Left cardiac atrium (tissue), 4 donors: ENCODE measurements at regions not wholly inside any gene's neighbourhood (a gene's known extent, or its start where the extent isn't known, plus 50 kb on each side); places are given as distances from the start of the nearest gene placed in this dataset.
A peak's percentile ranks its signal among the peaks of the same experiment; 100 is the strongest.

Source experiments
- ATAC-seq, 2 donors: fragments of 200-7000 bp; cut with Tn5 transposase; one replicate each; pipeline ENCODE4 v1.9.1; 2020; ENCODE audit warnings: mild to moderate bottlenecking in 2 of 2, moderate library complexity in 2 of 2
- DNase-seq: peaks from one replicate; pipeline ENCODE4 v3.0.0-alpha.2; 2020
- intact Hi-C, 2 donors: fragments of 100-400 bp; cut with DNase I; formaldehyde crosslinking; loops; one replicate each; pipeline versions ENCODE4 v1.14.1 to v1.15.1; 2022 to 2023
- donor health status: DM: no; HTN: yes; CAD: no.
- donor health status: DM: no; HTN: yes; CAD: no; lungs with severe emphysema.
- donor health status: DM: yes; HTN: yes; CAD: no.
- donor health status: Dilated cardiomyopathy.

DNA sequence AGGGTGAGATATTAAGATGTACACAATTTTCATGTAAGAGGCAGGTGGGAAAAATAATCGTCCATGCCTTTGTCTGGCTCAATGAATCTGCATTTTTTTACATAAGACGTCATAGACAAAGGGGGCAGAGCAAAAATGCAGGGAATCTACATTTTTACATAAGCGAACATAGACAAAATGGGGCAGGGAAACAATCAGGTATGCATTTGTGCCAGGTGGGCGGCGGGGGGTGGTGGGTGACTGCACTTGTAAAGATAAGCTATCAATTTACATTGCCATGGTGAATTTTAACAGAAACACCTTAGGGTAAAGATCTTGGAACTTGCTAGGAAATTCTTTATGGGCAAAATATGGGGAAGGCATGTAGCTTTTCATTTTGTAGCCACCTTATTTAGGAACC lies 96.3 kb upstream of the CES5A start:
- ATAC-seq (no peak), DNase-seq (no peak)
- intact Hi-C loops: no loop called here

DNA sequence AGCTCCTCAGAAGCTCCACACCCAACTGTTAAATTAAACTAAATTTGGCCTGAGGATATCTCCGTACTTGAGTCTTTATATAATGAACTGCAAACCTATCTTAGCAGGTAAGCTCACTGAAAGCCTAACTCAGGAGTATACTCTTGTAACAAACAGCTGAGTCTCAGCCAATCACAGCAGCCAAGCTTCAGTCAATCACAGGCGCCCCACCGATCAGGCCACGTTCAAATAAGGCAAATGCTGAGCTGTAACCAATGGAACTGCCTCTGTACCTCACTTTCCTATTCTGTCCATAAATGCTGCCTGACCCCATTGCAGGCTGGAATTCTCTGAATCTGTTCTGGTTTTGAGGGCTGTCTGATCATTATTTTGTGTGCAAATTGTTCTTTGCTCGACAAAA lies 93.0 kb upstream of the CES5A start:
- ATAC-seq: no peak
- intact Hi-C loops: no loop called here
- DNase-seq: no peak

DNA sequence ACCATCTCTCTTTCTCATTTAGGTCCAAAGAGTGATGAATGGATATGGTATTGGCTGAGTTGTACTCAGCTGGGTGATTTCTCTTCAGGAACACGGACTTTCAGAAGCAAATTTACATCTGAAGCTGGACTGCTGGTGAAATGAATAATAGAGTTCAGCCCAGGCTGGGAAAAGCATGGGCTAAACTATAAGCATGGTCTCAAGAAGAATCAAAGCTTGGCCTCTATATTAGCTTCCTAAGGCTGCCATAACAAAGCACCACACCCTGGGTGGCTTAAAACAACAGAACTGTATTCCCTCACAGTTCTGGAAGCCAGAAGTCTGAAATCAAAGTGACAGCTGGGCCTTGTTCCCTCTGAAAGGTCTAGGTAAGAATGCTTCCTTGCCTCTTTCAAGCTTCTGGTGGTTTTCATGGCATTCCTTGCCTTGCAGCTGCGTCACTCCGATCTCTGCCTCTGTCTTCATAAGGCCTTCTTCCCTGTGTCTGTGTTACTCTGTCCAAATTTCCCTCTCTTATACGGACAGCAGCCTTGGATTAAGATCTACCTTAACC lies 89.8 kb upstream of the CES5A start:
- DNase-seq: no peak
- no peak for ATAC-seq
- intact Hi-C loops: no loop called here

DNA sequence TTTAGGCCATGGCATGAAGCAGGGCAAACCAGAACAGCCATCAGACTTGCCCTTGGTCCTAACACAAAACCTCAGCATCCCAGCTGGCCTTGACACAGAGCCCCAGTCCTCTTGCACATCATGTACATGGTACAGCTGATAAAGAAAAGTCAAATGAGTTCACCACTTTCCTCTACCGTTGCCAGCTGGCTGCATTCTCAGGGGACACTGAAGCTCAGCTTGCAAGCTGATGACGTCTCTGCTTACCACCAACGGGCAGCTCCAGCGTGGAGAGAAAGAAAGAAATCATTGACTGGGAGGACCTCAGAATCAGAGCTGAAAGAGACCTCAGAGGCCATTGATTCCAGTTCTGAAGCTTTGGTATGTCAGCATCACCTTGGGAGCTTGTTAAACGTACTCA lies 80.7 kb upstream of the CES5A start:
- ATAC-seq (peak; percentile 92 to 96), DNase-seq (peak; percentile 84)
- intact Hi-C loops: no loop called here

DNA sequence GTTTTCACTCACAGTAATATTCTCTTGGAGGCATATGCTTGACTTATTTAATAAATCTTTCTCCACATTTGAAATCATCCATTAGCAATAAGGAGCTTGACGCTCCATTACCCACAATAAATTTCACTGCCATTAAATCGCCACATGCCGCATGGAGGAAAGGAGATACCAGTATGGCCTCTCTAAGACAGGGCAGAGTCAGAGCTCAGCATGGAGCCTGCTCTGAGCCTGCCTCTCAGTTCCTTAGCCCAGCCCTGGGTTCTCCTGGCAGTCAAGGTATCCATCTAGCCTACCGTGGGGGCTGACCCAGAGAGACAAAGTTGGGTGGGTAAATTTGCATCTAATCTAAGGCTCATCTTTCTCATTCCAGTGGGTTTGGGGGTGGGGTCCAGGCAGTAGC lies 80.3 kb upstream of the CES5A start:
- peak in 1 of 2 donors; percentile 24 for ATAC-seq
- intact Hi-C loops: no loop called here
- DNase-seq: no peak

DNA sequence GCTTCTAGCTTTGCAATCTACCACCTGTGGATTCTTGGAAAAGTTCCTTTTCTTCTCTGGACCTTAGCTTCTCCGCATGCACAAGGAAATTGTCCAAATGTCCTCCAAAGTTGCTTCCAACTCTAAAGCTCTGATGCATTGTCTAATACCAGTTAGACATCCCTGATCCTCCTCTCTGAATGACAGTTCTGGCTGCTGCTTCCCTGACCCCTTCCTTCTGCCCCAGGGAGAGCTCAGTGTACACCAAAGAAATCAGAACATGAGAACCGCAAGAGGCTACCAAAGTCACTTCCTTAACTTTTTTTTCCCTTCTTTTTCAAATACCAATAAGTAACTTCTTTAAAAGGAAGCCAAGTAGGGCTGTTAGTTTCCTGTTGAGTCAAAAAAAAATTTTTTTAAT lies 79.7 kb upstream of the CES5A start:
- ATAC-seq (peak in 1 of 2 donors; percentile 40), DNase-seq (no peak)
- intact Hi-C loops: no loop called here

DNA sequence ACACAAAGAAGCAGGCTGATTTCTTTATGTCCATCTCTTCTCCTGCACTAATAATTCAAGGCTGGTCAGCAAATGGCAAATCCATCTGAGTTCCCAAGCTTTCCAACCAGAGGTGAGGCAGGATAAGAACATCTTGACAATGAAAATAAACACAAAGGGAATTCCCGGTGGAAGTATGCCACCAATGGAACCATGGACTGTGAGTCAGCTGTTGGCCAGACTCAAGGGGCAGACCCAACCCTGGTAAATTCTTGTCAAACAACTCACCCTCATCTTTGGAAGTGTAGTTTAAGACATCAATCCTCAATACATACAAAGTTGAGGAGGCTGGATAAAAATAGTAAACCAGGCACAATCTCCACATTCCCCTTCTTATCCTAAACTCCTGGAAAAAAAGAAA lies 74.3 kb upstream of the CES5A start:
- DNase-seq: no peak
- intact Hi-C loops: loop anchor here (10.0 kb wide), 2 partner anchors 165 to 255 kb away; no protein-coding TSS in a partner anchor
- peak in 1 of 2 donors; percentile 36 for ATAC-seq

DNA sequence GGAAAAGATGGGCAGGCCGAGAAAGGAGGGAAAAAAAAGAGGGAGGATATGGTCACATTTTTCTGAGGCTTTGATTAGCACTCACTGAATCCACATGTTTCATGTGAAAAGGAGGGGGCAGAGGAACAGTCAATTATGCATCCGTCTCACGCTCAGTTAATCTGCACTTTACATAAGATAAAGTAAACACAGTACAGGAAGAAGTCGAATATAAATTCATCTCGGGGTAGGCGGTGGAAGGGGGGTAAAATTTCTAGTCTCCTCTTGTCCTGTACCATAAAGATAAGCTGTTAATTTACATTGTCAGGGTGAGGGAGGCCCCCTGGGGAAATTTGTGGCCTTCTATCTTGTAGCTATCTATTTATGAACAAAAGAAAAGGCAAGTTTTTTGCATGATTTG lies 73.1 kb upstream of the CES5A start:
- ATAC-seq: no peak
- intact Hi-C loops: loop anchor here (10.0 kb wide), 2 partner anchors 167 to 257 kb away; no protein-coding TSS in a partner anchor
- DNase-seq: no peak

DNA sequence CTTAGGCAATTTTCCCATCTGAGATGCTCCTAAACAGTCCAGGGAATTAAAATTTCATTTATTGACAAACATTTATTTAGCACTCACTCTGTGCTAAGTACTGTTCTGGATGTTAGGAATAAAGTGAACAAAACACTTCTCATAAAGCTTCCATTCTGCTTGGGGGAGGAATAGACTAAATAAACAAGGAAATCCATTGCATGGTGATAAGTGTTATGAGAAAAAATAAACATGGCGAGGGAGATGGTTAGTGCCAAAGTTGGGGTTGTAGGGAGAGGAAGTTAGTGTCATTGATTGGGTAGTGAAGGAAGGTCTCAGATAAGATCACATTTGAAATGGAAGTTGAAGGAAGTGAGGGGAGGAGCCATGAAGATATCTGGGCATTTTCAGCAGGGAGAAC lies 72.2 kb upstream of the CES5A start:
- ATAC-seq: no peak
- intact Hi-C loops: loop anchor here (10.0 kb wide), 2 partner anchors 167 to 257 kb away; no protein-coding TSS in a partner anchor
- no peak for DNase-seq

DNA sequence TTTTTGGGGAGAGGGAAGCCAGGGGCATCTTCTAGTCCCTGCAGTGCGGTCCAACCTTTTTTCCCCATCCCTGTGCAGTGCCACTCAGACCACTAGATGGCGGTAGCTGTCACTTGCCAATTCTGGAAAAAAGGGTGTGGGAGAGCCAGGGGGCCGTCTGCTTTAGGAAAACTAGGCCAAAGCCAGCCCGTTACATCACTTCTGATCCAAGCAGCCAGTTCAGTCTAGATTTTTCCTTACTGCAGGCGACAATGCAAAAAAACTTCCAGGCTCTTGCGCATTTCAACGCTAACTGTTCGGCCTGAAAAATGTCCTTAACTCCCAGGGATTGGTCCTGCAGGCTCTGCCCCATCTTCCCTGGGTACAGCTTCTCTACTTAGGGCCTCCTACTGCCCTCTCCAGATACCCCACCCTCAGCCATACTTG lies 69.2 kb upstream of the CES5A start:
- DNase-seq: peak; percentile 79
- intact Hi-C loops: loop anchor here (2.0 to 10.0 kb wide), 3 partner anchors 170 to 374 kb away; no protein-coding TSS in a partner anchor
- peak; percentile 94 to 98 for ATAC-seq

DNA sequence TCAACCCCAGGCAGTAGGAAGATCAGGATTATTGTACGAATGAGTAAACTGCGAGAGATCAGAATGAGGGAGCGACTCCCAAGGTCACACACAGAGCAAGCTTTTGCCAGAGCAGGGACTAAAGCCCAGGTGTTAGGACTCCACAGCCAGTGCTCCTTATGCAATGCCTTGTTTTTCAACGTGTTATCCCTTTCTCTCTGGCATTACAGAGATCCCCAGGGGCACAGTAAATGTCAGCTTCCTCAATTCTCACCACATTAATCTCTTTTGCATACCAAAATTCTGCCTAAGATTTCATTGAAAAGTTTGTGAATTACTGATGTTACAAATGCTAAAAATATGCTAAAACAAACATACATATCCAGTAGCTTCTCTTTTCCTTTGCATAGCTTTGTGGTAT lies 68.1 kb upstream of the CES5A start:
- intact Hi-C loops: loop anchor here (10.0 kb wide), 2 partner anchors 172 to 262 kb away; no protein-coding TSS in a partner anchor
- ATAC-seq: no peak
- no peak for DNase-seq

DNA sequence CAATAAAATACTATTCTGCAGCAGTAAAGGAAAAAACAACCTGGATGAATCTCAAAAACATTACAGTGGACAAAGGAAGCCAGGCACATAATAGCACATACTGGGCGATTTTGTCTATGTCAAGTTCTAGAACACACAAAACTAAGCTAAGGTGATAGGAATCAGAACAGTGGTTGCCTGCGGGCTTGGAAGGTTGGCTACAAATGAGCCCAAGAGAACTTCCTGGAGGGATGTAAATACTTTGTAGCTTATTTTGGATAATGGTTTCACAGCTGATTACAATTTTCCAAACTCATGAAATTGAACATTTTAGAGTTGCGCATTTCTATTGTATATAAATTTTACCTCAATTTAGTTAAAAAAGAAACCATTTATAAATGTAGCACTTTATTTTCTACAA lies 67.6 kb upstream of the CES5A start:
- DNase-seq: no peak
- no peak for ATAC-seq
- intact Hi-C loops: loop anchor here (10.0 kb wide), 2 partner anchors 172 to 262 kb away; no protein-coding TSS in a partner anchor

DNA sequence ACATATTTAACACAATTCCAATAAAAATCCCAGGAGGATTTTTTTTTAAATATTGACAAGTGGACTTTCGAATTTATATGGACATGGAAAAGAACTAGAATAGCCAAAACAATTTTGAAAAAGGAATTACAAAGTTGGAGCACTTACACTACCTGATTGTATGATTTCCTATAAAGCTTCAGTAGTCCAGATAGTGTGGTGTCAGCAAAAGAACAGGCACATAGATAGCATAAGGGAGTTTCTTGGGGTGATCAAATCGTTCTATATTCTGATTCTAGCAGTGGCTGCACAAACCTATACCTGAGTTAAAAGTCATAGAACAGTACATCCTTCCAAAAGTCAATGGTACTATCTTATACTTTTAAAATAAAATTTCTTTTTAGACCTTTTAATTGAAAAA lies 66.4 kb upstream of the CES5A start:
- ATAC-seq: no peak
- intact Hi-C loops: loop anchor here (2.0 to 10.0 kb wide), 3 partner anchors 173 to 377 kb away; no protein-coding TSS in a partner anchor
- DNase-seq: no peak

DNA sequence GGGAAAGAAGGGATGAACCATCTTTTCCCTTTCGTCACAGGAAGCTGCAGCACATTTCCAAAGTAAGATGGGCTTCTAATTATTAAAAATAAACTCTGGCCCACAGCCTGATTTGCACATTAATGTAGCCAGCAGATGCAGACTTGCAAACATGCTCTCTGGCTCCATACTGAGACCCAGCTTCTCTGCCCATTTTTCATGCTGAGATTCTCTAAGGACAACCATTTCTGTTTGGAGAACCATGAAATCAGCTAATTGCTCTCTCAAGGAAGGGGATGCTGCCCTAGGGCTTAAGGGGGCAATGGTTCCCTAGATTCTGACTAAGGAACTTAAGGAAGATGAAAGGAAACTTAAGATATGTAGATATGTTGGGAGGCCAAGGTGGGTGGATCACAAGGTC lies 63.0 kb upstream of the CES5A start:
- DNase-seq (no peak), ATAC-seq (no peak)
- intact Hi-C loops: loop anchor here in 1 of 2 donors (10.0 kb wide), 1 partner anchor 77 kb away; no protein-coding TSS in a partner anchor

DNA sequence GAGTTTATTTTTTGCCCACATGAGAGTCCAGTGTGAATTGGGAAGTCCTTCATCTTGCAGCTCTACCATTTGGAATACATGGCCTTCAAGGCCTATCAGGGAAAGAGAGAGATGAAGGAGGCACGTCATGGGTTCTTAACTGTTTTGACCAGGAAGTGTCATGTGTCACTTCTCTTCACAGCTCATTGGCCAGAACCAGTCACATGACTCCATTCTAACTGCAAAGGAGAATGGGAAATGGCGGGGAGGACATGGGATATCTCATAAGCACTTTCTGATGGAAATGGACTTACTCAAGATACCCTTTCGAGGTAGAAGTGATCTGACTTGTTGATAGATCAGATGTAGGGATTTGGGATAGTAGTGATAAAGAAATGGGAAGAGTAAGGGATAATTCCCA lies 57.9 kb upstream of the CES5A start:
- intact Hi-C loops: loop anchor here in 1 of 2 donors (10.0 kb wide), 1 partner anchor 82 kb away; no protein-coding TSS in a partner anchor
- no peak for DNase-seq
- ATAC-seq: no peak

DNA sequence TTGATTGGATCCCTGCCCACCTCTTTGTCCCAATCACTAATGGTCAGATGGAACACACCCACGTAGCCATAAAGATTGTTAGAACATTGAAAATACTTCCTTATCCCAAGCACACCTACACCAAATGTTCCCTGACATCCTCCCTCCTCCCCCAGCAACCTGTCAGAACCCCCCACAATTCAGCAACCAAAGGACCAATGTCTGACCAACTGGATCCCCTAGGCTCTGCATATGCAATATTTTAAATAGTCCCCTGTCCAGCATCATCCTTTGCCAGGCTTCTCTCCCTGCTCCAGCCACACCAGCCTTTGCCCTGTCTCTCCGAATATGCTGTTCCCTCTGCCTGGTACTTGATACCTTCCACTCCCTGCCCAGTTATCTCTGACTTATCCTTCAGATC lies 54.9 kb upstream of the CES5A start:
- no peak for DNase-seq
- intact Hi-C loops: loop anchor here in 1 of 2 donors (10.0 kb wide), 1 partner anchor 85 kb away; no protein-coding TSS in a partner anchor
- no peak for ATAC-seq

DNA sequence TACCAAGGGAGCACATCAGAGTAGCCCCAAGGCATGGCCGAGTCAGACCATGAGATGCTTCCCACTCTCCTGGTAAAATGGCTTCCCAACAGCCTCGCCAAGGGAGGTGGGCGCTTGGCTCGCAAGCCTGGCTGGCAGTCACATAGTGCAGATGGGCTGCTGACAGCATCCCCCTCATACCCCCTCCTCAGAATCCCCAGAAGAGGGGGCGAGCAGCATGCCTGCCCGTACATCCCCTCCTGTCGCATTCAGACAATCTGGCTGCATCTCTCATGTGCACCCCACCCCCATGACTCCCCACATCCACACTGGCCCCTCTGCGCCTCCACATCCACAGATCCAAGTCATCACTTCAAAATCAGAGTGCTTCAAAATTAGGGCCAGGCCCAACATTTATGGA lies 54.0 kb upstream of the CES5A start:
- no peak for DNase-seq
- intact Hi-C loops: no loop called here
- no peak for ATAC-seq

DNA sequence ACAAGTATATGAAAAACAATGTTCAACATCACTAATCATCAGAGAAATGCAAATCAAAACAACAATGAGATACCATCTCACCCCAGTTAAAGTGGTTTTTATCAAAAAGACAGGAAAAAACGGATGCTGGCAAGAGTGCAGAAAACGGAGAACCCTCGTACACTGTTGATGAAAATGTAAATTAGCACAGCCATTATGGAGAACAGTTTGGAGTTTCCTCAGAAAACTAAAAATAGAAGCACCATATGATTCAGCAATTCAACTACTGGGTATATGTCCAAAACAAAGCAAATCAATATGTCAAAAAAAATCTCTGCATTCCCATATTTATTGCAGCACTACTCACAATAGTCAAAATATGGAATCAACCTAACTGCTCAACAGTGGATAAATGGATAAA lies 50.1 kb upstream of the CES5A start:
- intact Hi-C loops: no loop called here
- no peak for ATAC-seq
- DNase-seq: no peak
